GM23338 (cell line): ENCODE measurements at regions not wholly inside any gene's neighbourhood (a gene's known extent, or its start where the extent isn't known, plus 50 kb on each side); places are given as distances from the start of the nearest gene placed in this dataset.

Source experiments
- ATAC-seq: fragments of 200-7000 bp; cut with Tn5 transposase; 3 replicates; pipeline ENCODE4 v1.9.1; 2020
- DNase-seq: peaks from one replicate; pipeline ENCODE4 v3.0.0-alpha.2; 2015; ENCODE audit warnings: low spot score
- H2AFZ ChIP-seq: fragments of 200-600 bp; sonication (generic); 2 replicates; pipeline ENCODE4 v1.8.0; 2016; ENCODE audit warnings: antibody characterized with exemption, mild to moderate bottlenecking, moderate library complexity
- H3F3A ChIP-seq: fragments of 200-600 bp; sonication (generic); replicated peaks from 2 replicates; pipeline ENCODE4 v1.8.0; 2017; ENCODE audit warnings: antibody characterized with exemption, mixed run types, low read depth
- H3K27ac ChIP-seq: fragments of 200-600 bp; sonication (generic); 2 replicates; pipeline ENCODE4 v1.6.1; 2016; ENCODE audit warnings: low read depth
- H3K27me3 ChIP-seq: fragments of 200-600 bp; sonication (generic); 2 replicates; pipeline ENCODE4 v1.8.0; 2016; ENCODE audit warnings: mild to moderate bottlenecking, mixed run types, moderate library complexity; ENCODE audit not compliant: insufficient read depth
- H3K36me3 ChIP-seq: fragments of 200-600 bp; sonication (generic); 2 replicates; pipeline ENCODE4 v1.8.0; 2016; ENCODE audit warnings: mild to moderate bottlenecking; ENCODE audit not compliant: insufficient read depth
- H3K4me1 ChIP-seq: fragments of 200-600 bp; sonication (generic); 2 replicates; pipeline ENCODE4 v1.8.0; 2016; ENCODE audit warnings: mild to moderate bottlenecking, moderate library complexity; ENCODE audit not compliant: insufficient read depth
- H3K4me2 ChIP-seq: fragments of 200-600 bp; sonication (generic); 2 replicates; pipeline ENCODE4 v1.7.1; 2017; ENCODE audit warnings: mixed run types
- H3K4me3 ChIP-seq: fragments of 200-600 bp; sonication (generic); 2 replicates; pipeline ENCODE4 v1.6.1; 2016; ENCODE audit warnings: mixed run types
- H3K79me2 ChIP-seq: fragments of 200-600 bp; sonication (generic); replicated peaks from 2 replicates; pipeline ENCODE4 v1.8.0; 2017; ENCODE audit warnings: mild to moderate bottlenecking; ENCODE audit not compliant: insufficient read depth
- H3K9me2 ChIP-seq: fragments of 200-600 bp; sonication (generic); 2 replicates; pipeline ENCODE4 v1.8.0; 2017; ENCODE audit not compliant: insufficient read depth
- H4K20me1 ChIP-seq: fragments of 200-600 bp; sonication (generic); replicated peaks from 2 replicates; pipeline ENCODE4 v1.8.0; 2017; ENCODE audit warnings: mild to moderate bottlenecking; ENCODE audit not compliant: insufficient read depth
- H3K27ac Mint-ChIP-seq: 2 replicates; pipeline ENCODE4 v1.8.0; 2020; ENCODE audit warnings: inconsistent platforms, mild to moderate bottlenecking, moderate library complexity, mixed read lengths
- H3K27me3 Mint-ChIP-seq: 3 replicates; pipeline ENCODE4 v1.8.0; 2022; ENCODE audit warnings: low read depth, mild to moderate bottlenecking, moderate library complexity, mixed read lengths, inconsistent platforms; ENCODE audit not compliant: insufficient read depth, poor library complexity
- H3K36me3 Mint-ChIP-seq: 3 replicates; pipeline ENCODE4 v1.8.0; 2021; ENCODE audit warnings: low read depth, mild to moderate bottlenecking, inconsistent platforms, moderate library complexity, mixed read lengths
- H3K4me1 Mint-ChIP-seq: 3 replicates; pipeline ENCODE4 v1.8.0; 2020; ENCODE audit warnings: mild to moderate bottlenecking, inconsistent platforms, mixed read lengths
- H3K4me3 Mint-ChIP-seq: 3 replicates; pipeline ENCODE4 v1.8.0; 2021; ENCODE audit warnings: moderate library complexity, mild to moderate bottlenecking, inconsistent platforms, mixed read lengths
- H3K9me3 Mint-ChIP-seq: 3 replicates; pipeline ENCODE4 v1.8.0; 2020; ENCODE audit warnings: moderate library complexity, mild to moderate bottlenecking, inconsistent platforms, mixed read lengths
- CREB1 ChIP-seq: fragments of 250-450 bp; sonication (Bioruptor Pico); IDR thresholded peaks from 2 replicates; pipeline ENCODE4 v1.5.0; 2020; ENCODE audit warnings: low read depth, mild to moderate bottlenecking, moderate library complexity
- EZH2 ChIP-seq: fragments of 200-600 bp; sonication (generic); IDR thresholded peaks from one replicate; pipeline ENCODE4 v1.8.0; 2017; ENCODE audit warnings: antibody characterized with exemption, mild to moderate bottlenecking, low read depth; ENCODE audit not compliant: unreplicated experiment
- EZH2phosphoT487 ChIP-seq: fragments of 200-600 bp; sonication (generic); IDR thresholded peaks from one replicate; pipeline ENCODE4 v1.8.1; 2018; ENCODE audit warnings: antibody characterized with exemption; ENCODE audit not compliant: unreplicated experiment
- JUNB ChIP-seq: IDR thresholded peaks from one replicate; pipeline ENCODE4 v1.6.1; 2016; ENCODE audit warnings: antibody characterized with exemption; ENCODE audit not compliant: unreplicated experiment
- NANOG ChIP-seq: IDR thresholded peaks from 2 replicates; pipeline ENCODE4 v1.6.1; 2016; ENCODE audit warnings: antibody characterized with exemption, borderline replicate concordance
- POLR2AphosphoS5 ChIP-seq: IDR thresholded peaks from 2 replicates; pipeline ENCODE4 v1.6.1; 2016; ENCODE audit warnings: antibody characterized with exemption, low read depth
- REST ChIP-seq: IDR thresholded peaks from one replicate; pipeline ENCODE4 v1.6.1; 2018; ENCODE audit warnings: antibody characterized with exemption; ENCODE audit not compliant: unreplicated experiment
- STAT1 ChIP-seq: IDR thresholded peaks from one replicate; pipeline ENCODE4 v1.6.1; 2016; ENCODE audit warnings: antibody characterized with exemption; ENCODE audit not compliant: unreplicated experiment
- ZNF114 ChIP-seq: fragments of 250-450 bp; sonication (Bioruptor Pico); IDR thresholded peaks from 2 replicates; pipeline ENCODE4 v1.5.0; 2020; ENCODE audit warnings: mild to moderate bottlenecking, moderate library complexity
- ZNF331 ChIP-seq: fragments of 250-450 bp; sonication (Bioruptor Pico); IDR thresholded peaks from 2 replicates; pipeline ENCODE4 v1.5.0; 2020; ENCODE audit warnings: low read depth, mild to moderate bottlenecking, moderate library complexity
- TF ChIP-seq, protein P1 (sequence below), 2 experiments: fragments of 200-600 bp in 1 of 2; sonication (generic) in 1 of 2; conservative IDR thresholded peaks; 2 replicates each; pipeline versions ENCODE4 v1.5.1 to v1.6.1; 2016 to 2017; ENCODE audit warnings: antibody characterized with exemption in 2 of 2, low read depth in 2 of 2, mild to moderate bottlenecking in 2 of 2, moderate library complexity in 1 of 2
- TF ChIP-seq, protein P2 (sequence below): IDR thresholded peaks from 2 replicates; pipeline ENCODE4 v1.6.1; 2016; ENCODE audit warnings: antibody characterized with exemption
- TF ChIP-seq, protein P3 (sequence below): fragments of 250-450 bp; sonication (Bioruptor Pico); IDR thresholded peaks from 2 replicates; pipeline ENCODE4 v1.5.0; 2020; ENCODE audit warnings: mild to moderate bottlenecking, moderate library complexity

GRCh38 chr13:70330697-70331361 lies 222.6 kb upstream of the KLHL1 start:
- H3K79me2 ChIP-seq, result no peaks in the 10 kb centered on the region
- no peak overlapping the region for H2AFZ ChIP-seq
- H3K4me1 ChIP-seq, result no peaks in the 10 kb centered on the region
- H3K36me3 ChIP-seq, result no peaks in the 10 kb centered on the region
- Mint-ChIP-seq H3K4me3 (no peak overlapping the region), H3K27ac (no peak overlapping the region), H3K9me3 (no peaks in the 10 kb centered on the region), H3K36me3 (no peaks in the 10 kb centered on the region), H3K27me3 (no peaks in the 10 kb centered on the region), H3K4me1 (no peaks in the 10 kb centered on the region)
- no peak overlapping the region for H3K27ac ChIP-seq
- no peak for DNase-seq
- no peaks in the 10 kb centered on the region for H3F3A ChIP-seq
- H3K4me3 ChIP-seq, result no peak overlapping the region
- no peak for TF ChIP-seq ZNF114
- TF ChIP-seq EZH2phosphoT487, result no peak
- TF ChIP-seq, protein P1, sequence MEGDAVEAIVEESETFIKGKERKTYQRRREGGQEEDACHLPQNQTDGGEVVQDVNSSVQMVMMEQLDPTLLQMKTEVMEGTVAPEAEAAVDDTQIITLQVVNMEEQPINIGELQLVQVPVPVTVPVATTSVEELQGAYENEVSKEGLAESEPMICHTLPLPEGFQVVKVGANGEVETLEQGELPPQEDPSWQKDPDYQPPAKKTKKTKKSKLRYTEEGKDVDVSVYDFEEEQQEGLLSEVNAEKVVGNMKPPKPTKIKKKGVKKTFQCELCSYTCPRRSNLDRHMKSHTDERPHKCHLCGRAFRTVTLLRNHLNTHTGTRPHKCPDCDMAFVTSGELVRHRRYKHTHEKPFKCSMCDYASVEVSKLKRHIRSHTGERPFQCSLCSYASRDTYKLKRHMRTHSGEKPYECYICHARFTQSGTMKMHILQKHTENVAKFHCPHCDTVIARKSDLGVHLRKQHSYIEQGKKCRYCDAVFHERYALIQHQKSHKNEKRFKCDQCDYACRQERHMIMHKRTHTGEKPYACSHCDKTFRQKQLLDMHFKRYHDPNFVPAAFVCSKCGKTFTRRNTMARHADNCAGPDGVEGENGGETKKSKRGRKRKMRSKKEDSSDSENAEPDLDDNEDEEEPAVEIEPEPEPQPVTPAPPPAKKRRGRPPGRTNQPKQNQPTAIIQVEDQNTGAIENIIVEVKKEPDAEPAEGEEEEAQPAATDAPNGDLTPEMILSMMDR (conservative IDR thresholded peaks at IDR 0.05; ENCODE audit: low read depth in 2 of 2), result no peak
- TF ChIP-seq CREB1 (CRISPR knock-in tag), result no peak
- TF ChIP-seq, protein P2, sequence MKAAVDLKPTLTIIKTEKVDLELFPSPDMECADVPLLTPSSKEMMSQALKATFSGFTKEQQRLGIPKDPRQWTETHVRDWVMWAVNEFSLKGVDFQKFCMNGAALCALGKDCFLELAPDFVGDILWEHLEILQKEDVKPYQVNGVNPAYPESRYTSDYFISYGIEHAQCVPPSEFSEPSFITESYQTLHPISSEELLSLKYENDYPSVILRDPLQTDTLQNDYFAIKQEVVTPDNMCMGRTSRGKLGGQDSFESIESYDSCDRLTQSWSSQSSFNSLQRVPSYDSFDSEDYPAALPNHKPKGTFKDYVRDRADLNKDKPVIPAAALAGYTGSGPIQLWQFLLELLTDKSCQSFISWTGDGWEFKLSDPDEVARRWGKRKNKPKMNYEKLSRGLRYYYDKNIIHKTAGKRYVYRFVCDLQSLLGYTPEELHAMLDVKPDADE, result no peak
- TF ChIP-seq NANOG, result no peak
- no peak for TF ChIP-seq POLR2AphosphoS5
- TF ChIP-seq STAT1, result no peak
- no peak for TF ChIP-seq EZH2
- no peak for TF ChIP-seq JUNB
- TF ChIP-seq, protein P3, sequence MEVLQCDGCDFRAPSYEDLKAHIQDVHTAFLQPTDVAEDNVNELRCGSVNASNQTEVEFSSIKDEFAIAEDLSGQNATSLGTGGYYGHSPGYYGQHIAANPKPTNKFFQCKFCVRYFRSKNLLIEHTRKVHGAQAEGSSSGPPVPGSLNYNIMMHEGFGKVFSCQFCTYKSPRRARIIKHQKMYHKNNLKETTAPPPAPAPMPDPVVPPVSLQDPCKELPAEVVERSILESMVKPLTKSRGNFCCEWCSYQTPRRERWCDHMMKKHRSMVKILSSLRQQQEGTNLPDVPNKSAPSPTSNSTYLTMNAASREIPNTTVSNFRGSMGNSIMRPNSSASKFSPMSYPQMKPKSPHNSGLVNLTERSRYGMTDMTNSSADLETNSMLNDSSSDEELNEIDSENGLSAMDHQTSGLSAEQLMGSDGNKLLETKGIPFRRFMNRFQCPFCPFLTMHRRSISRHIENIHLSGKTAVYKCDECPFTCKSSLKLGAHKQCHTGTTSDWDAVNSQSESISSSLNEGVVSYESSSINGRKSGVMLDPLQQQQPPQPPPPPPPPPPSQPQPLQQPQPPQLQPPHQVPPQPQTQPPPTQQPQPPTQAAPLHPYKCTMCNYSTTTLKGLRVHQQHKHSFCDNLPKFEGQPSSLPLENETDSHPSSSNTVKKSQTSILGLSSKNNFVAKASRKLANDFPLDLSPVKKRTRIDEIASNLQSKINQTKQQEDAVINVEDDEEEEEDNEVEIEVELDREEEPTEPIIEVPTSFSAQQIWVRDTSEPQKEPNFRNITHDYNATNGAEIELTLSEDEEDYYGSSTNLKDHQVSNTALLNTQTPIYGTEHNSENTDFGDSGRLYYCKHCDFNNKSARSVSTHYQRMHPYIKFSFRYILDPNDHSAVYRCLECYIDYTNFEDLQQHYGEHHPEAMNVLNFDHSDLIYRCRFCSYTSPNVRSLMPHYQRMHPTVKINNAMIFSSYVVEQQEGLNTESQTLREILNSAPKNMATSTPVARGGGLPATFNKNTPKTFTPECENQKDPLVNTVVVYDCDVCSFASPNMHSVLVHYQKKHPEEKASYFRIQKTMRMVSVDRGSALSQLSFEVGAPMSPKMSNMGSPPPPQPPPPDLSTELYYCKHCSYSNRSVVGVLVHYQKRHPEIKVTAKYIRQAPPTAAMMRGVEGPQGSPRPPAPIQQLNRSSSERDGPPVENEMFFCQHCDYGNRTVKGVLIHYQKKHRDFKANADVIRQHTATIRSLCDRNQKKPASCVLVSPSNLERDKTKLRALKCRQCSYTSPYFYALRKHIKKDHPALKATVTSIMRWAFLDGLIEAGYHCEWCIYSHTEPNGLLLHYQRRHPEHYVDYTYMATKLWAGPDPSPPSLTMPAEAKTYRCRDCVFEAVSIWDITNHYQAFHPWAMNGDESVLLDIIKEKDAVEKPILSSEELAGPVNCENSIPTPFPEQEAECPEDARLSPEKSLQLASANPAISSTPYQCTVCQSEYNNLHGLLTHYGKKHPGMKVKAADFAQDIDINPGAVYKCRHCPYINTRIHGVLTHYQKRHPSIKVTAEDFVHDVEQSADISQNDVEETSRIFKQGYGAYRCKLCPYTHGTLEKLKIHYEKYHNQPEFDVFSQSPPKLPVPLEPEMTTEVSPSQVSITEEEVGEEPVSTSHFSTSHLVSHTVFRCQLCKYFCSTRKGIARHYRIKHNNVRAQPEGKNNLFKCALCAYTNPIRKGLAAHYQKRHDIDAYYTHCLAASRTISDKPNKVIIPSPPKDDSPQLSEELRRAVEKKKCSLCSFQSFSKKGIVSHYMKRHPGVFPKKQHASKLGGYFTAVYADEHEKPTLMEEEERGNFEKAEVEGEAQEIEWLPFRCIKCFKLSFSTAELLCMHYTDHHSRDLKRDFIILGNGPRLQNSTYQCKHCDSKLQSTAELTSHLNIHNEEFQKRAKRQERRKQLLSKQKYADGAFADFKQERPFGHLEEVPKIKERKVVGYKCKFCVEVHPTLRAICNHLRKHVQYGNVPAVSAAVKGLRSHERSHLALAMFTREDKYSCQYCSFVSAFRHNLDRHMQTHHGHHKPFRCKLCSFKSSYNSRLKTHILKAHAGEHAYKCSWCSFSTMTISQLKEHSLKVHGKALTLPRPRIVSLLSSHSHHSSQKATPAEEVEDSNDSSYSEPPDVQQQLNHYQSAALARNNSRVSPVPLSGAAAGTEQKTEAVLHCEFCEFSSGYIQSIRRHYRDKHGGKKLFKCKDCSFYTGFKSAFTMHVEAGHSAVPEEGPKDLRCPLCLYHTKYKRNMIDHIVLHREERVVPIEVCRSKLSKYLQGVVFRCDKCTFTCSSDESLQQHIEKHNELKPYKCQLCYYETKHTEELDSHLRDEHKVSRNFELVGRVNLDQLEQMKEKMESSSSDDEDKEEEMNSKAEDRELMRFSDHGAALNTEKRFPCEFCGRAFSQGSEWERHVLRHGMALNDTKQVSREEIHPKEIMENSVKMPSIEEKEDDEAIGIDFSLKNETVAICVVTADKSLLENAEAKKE (CRISPR knock-in tag), result no peak
- no peak for TF ChIP-seq REST
- TF ChIP-seq ZNF331 (CRISPR knock-in tag), result no peak
- no peaks in the 10 kb centered on the region; the same call in 1 of the 2 replicates for H3K9me2 ChIP-seq
- ATAC-seq, result no peak
- H4K20me1 ChIP-seq, result no peaks in the 10 kb centered on the region
- H3K4me2 ChIP-seq, result no peak overlapping the region
- no peaks in the 10 kb centered on the region for H3K27me3 ChIP-seq
